Endothelial cell (in vitro differentiated cells): ENCODE measurements at regions not wholly inside any gene's neighbourhood (a gene's known extent, or its start where the extent isn't known, plus 50 kb on each side); places are given as distances from the start of the nearest gene placed in this dataset.

Experiments used
- DNase-seq: peaks from one replicate; pipeline ENCODE4 v3.0.0; 2021; ENCODE audit warnings: low spot score
- H3K27ac Mint-ChIP-seq: one replicate; pipeline ENCODE4 v1.8.0; 2021; ENCODE audit warnings: mixed read lengths, inconsistent platforms; ENCODE audit not compliant: unreplicated experiment
- H3K27me3 Mint-ChIP-seq: one replicate; pipeline ENCODE4 v1.8.0; 2021; ENCODE audit warnings: mild to moderate bottlenecking, moderate library complexity, mixed read lengths, inconsistent platforms; ENCODE audit not compliant: unreplicated experiment
- H3K36me3 Mint-ChIP-seq: one replicate; pipeline ENCODE4 v1.8.0; 2021; ENCODE audit warnings: mild to moderate bottlenecking, low read depth, mixed read lengths, inconsistent platforms; ENCODE audit not compliant: unreplicated experiment
- H3K4me1 Mint-ChIP-seq: one replicate; pipeline ENCODE4 v1.8.0; 2021; ENCODE audit warnings: mild to moderate bottlenecking, mixed read lengths, inconsistent platforms; ENCODE audit not compliant: unreplicated experiment
- H3K4me3 Mint-ChIP-seq: one replicate; pipeline ENCODE4 v1.8.0; 2021; ENCODE audit warnings: mild to moderate bottlenecking, mixed read lengths, inconsistent platforms; ENCODE audit not compliant: unreplicated experiment
- H3K9me3 Mint-ChIP-seq: one replicate; pipeline ENCODE4 v1.8.0; 2021; ENCODE audit warnings: mixed read lengths, inconsistent platforms; ENCODE audit not compliant: unreplicated experiment
- TF ChIP-seq, protein P1 (sequence below): fragments of 200-600 bp; sonication (generic); IDR thresholded peaks from one replicate; pipeline ENCODE4 v1.5.0; 2021; ENCODE audit warnings: antibody characterized with exemption; ENCODE audit not compliant: unreplicated experiment

DNA sequence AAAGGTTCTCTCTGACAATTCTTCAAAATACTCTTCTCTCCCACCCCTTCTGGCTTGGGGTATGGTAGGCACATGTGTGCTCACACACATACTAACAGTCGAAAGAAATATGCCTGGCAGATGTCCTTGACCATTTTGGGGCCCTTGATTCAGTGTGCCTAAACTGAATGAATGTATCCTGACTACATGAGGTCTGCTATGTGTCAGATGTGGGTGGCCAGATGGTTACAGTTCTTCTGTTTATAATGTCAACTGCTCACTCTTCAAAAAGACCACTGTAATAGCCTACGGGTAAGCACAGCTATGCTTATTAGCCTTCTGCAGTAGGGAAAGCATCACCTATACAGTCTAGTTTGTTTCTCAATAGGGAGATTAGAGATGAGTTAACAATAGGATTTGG is 63.7 kb upstream of the VEGFC start:
- Mint-ChIP-seq H3K36me3 (no peaks in the 10 kb centered on the region), H3K4me3 (no peak overlapping the region), H3K27ac (no peak overlapping the region), H3K4me1 (no peaks in the 10 kb centered on the region), H3K9me3 (no peaks in the 10 kb centered on the region), H3K27me3 (no peaks in the 10 kb centered on the region)
- no peak for DNase-seq
- TF ChIP-seq, protein P1, sequence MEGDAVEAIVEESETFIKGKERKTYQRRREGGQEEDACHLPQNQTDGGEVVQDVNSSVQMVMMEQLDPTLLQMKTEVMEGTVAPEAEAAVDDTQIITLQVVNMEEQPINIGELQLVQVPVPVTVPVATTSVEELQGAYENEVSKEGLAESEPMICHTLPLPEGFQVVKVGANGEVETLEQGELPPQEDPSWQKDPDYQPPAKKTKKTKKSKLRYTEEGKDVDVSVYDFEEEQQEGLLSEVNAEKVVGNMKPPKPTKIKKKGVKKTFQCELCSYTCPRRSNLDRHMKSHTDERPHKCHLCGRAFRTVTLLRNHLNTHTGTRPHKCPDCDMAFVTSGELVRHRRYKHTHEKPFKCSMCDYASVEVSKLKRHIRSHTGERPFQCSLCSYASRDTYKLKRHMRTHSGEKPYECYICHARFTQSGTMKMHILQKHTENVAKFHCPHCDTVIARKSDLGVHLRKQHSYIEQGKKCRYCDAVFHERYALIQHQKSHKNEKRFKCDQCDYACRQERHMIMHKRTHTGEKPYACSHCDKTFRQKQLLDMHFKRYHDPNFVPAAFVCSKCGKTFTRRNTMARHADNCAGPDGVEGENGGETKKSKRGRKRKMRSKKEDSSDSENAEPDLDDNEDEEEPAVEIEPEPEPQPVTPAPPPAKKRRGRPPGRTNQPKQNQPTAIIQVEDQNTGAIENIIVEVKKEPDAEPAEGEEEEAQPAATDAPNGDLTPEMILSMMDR: no peak

DNA sequence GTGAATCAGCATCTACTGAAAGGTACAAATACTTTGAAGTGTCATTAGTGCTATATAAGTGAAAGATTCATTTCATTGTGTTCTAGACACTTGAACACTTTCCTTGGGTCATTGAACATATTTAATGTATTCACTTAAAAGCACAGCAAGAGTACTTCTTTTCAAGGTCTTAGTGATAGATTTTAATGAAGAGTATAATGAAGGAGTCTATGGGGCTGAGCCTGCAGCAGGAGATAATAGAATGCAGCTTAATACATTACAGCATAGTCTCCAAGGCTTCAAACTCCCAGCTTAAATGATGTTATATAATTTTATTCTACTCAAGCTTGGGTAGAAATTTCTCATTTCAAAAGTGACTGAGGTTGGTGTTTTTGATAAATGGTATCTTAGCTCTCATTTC is 66.1 kb upstream of the VEGFC start:
- Mint-ChIP-seq H3K36me3 (no peaks in the 10 kb centered on the region), H3K4me1 (no peaks in the 10 kb centered on the region), H3K27ac (no peak overlapping the region), H3K27me3 (no peaks in the 10 kb centered on the region), H3K4me3 (no peak overlapping the region), H3K9me3 (no peaks in the 10 kb centered on the region)
- no peak for DNase-seq
- TF ChIP-seq, protein P1: no peak

DNA sequence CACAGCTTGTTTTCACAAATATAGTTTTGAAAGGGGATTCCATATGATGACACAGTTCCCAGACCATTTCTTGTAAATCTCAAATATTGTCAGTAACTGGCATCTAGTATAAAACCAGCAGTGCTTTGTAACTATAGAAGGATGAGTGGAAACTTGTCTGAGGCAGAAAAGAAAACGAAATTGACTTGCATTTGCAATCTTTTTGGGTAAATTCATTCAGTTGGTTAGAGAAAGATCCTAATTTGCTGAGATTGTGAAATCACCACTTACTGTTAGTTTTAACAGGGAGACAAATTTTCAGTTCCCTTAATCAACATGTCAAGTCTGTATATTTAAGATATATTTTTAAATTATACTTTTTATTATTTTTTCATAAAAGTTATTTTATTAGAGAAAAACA is 71.5 kb upstream of the VEGFC start:
- H3K9me3 Mint-ChIP-seq: no peaks in the 10 kb centered on the region
- no peak for DNase-seq
- H3K4me1 Mint-ChIP-seq: no peaks in the 10 kb centered on the region
- H3K36me3 Mint-ChIP-seq: no peaks in the 10 kb centered on the region
- no peaks in the 10 kb centered on the region for H3K27me3 Mint-ChIP-seq
- H3K4me3 Mint-ChIP-seq: no peak overlapping the region
- TF ChIP-seq, protein P1: no peak
- no peak overlapping the region for H3K27ac Mint-ChIP-seq

DNA sequence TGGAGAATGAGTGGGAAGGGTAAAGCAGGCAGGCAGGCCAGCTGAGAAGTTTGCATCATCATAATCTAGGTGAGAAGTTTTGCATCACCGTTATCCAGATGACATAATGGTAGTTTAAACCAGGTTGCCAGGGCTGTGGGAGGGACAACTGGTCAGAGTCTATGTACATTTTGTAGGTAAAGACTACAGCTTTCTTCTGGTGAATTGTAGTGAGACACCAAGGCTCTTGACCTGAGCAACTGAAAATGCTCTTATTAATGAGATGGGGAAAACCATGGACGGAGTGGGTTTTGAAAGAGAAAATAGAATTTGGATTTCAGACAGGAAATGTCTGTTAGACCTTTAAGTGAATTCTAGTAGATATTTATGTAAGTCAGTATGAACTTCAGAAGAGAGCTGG is 76.0 kb upstream of the VEGFC start:
- Mint-ChIP-seq H3K27me3 (no peaks in the 10 kb centered on the region), H3K4me1 (no peaks in the 10 kb centered on the region), H3K36me3 (no peaks in the 10 kb centered on the region), H3K9me3 (no peaks in the 10 kb centered on the region), H3K27ac (no peak overlapping the region), H3K4me3 (no peak overlapping the region)
- TF ChIP-seq, protein P1: no peak
- no peak for DNase-seq

DNA sequence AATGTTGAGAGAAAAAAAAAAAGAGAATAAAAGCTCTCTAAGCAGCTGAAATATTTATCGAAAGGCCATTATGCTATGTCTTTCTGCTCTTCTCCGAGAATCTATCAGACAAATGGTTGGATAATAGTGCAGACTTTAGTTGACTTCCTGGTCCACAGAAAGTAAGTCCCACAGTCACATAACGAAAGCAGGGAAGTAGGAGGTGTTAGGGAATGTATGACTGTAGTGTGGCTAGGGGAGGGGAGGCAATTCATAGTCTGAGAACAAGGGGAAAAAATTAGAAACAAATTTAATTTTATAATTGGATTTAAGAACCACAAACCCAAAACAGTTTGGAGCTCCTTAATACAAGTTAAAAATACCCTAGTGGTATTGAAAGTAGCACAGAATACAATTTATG is 79.7 kb upstream of the VEGFC start:
- TF ChIP-seq, protein P1: no peak
- Mint-ChIP-seq H3K36me3 (no peaks in the 10 kb centered on the region), H3K9me3 (no peaks in the 10 kb centered on the region), H3K4me1 (no peaks in the 10 kb centered on the region), H3K27ac (no peak overlapping the region), H3K4me3 (no peak overlapping the region), H3K27me3 (no peaks in the 10 kb centered on the region)
- DNase-seq: no peak
